HCT116 (cell line): ENCODE measurements at regions not wholly inside any gene's neighbourhood (a gene's known extent, or its start where the extent isn't known, plus 50 kb on each side); places are given as distances from the start of the nearest gene placed in this dataset.

Source experiments
- EZH2 ChIP-seq: fragments of 200-600 bp; sonication (generic); IDR thresholded peaks from 2 replicates; pipeline ENCODE4 v1.6.1; 2017; ENCODE audit warnings: antibody characterized with exemption, mixed run types
- EZH2phosphoT487 ChIP-seq: fragments of 200-600 bp; IDR thresholded peaks from 2 replicates; pipeline ENCODE4 v1.6.1; 2018; ENCODE audit warnings: antibody characterized with exemption, borderline replicate concordance
- JUND ChIP-seq: IDR thresholded peaks from 2 replicates; pipeline ENCODE4 v1.6.1; 2012
- POLR2AphosphoS5 ChIP-seq: IDR thresholded peaks from 2 replicates; pipeline ENCODE4 v1.6.1; 2011; ENCODE audit warnings: mild to moderate bottlenecking, low read depth, low read length, moderate library complexity
- RAD21 ChIP-seq: IDR thresholded peaks from 2 replicates; pipeline ENCODE4 v1.6.1; 2012; ENCODE audit warnings: low read depth, mild to moderate bottlenecking
- SP1 ChIP-seq: IDR thresholded peaks from 2 replicates; pipeline ENCODE4 v1.6.1; 2012; ENCODE audit warnings: low read depth
- SRF ChIP-seq: IDR thresholded peaks from 2 replicates; pipeline ENCODE4 v1.6.1; 2012; ENCODE audit warnings: low read depth
- ZFX ChIP-seq: fragments of 450-650 bp; IDR thresholded peaks from 2 replicates; pipeline ENCODE4 v1.6.1; 2017
- TF ChIP-seq, protein P1 (sequence below), 3 experiments: fragments of 200-600 bp in 1 of 3; sonication (generic) in 1 of 3; IDR thresholded peaks in 2 of 3; conservative IDR thresholded peaks in 1 of 3; 2 replicates each; pipeline ENCODE4 v1.5.1; 2012 to 2017; ENCODE audit warnings: low read depth in 2 of 3, low read length in 2 of 3, antibody characterized with exemption in 1 of 3, borderline replicate concordance in 1 of 3, control low read depth in 1 of 3, mild to moderate bottlenecking in 1 of 3, mixed read lengths in 1 of 3, mixed run types in 1 of 3, moderate library complexity in 1 of 3; ENCODE audit not compliant: insufficient read depth in 1 of 3
- TF ChIP-seq, protein P2 (sequence below): IDR thresholded peaks from 2 replicates; pipeline ENCODE4 v1.6.1; 2012
- TF ChIP-seq, protein P3 (sequence below): IDR thresholded peaks from 2 replicates; pipeline ENCODE4 v1.6.1; 2012; ENCODE audit warnings: low read depth

DNA sequence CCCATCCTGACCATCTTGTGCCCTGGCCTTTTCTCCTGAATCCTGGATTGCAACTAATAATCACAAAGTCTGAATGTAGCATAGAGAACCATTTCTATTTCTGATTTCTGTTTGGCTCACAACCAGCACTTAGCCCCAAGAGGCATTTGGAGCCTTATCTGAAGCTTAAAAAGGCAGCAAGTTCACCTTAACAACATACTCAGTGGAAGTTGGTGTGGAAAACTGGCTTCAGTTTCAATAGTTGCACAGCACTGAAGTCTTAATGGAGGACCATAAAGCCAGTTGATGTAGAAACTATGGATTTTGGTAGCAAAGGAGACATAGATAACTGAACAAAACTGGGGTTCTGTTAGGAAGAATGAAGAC, 574.1 kb downstream of the PSAT1 start:
- TF ChIP-seq, protein P1, sequence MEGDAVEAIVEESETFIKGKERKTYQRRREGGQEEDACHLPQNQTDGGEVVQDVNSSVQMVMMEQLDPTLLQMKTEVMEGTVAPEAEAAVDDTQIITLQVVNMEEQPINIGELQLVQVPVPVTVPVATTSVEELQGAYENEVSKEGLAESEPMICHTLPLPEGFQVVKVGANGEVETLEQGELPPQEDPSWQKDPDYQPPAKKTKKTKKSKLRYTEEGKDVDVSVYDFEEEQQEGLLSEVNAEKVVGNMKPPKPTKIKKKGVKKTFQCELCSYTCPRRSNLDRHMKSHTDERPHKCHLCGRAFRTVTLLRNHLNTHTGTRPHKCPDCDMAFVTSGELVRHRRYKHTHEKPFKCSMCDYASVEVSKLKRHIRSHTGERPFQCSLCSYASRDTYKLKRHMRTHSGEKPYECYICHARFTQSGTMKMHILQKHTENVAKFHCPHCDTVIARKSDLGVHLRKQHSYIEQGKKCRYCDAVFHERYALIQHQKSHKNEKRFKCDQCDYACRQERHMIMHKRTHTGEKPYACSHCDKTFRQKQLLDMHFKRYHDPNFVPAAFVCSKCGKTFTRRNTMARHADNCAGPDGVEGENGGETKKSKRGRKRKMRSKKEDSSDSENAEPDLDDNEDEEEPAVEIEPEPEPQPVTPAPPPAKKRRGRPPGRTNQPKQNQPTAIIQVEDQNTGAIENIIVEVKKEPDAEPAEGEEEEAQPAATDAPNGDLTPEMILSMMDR (IDR thresholded peaks at IDR 0.05 in 2 of 3, conservative IDR thresholded peaks at IDR 0.05 in 1 of 3; ENCODE audit: borderline replicate concordance in 1 of 3, insufficient read depth in 1 of 3, low read depth in 2 of 3, low read length in 2 of 3), result no peak
- TF ChIP-seq, protein P2, sequence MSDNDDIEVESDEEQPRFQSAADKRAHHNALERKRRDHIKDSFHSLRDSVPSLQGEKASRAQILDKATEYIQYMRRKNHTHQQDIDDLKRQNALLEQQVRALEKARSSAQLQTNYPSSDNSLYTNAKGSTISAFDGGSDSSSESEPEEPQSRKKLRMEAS, result no peak
- TF ChIP-seq POLR2AphosphoS5, result no peak
- TF ChIP-seq RAD21, result no peak
- TF ChIP-seq SRF, result no peak
- TF ChIP-seq EZH2, result no peak
- no peak for TF ChIP-seq EZH2phosphoT487
- TF ChIP-seq ZFX, result no peak
- TF ChIP-seq, protein P3, sequence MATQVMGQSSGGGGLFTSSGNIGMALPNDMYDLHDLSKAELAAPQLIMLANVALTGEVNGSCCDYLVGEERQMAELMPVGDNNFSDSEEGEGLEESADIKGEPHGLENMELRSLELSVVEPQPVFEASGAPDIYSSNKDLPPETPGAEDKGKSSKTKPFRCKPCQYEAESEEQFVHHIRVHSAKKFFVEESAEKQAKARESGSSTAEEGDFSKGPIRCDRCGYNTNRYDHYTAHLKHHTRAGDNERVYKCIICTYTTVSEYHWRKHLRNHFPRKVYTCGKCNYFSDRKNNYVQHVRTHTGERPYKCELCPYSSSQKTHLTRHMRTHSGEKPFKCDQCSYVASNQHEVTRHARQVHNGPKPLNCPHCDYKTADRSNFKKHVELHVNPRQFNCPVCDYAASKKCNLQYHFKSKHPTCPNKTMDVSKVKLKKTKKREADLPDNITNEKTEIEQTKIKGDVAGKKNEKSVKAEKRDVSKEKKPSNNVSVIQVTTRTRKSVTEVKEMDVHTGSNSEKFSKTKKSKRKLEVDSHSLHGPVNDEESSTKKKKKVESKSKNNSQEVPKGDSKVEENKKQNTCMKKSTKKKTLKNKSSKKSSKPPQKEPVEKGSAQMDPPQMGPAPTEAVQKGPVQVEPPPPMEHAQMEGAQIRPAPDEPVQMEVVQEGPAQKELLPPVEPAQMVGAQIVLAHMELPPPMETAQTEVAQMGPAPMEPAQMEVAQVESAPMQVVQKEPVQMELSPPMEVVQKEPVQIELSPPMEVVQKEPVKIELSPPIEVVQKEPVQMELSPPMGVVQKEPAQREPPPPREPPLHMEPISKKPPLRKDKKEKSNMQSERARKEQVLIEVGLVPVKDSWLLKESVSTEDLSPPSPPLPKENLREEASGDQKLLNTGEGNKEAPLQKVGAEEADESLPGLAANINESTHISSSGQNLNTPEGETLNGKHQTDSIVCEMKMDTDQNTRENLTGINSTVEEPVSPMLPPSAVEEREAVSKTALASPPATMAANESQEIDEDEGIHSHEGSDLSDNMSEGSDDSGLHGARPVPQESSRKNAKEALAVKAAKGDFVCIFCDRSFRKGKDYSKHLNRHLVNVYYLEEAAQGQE, result no peak
- TF ChIP-seq SP1, result no peak
- TF ChIP-seq JUND, result no peak
